ENCODE measurements at regions not wholly inside any gene's neighbourhood (a gene's known extent, or its start where the extent isn't known, plus 50 kb on each side); places are given as distances from the start of the nearest gene placed in this dataset.

DNA sequence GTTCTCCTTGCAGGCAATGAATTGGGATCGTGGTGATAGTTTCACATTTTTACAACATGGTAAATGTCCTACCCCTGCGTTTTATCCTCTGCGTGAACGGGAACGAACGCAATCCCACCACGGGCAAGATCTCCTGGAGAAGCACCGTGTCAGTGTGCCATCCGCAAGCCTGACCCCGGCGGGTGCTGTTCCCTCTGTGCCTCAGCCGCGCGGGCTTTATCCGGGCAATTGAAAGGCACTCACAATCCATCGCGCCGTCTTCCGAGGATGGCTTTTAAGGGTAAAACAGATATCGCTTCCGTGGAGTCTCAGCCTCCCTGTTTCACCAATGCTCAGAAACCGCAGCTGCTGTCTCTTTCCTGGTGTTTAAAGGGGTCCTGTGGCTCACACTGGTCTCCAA, 1387.5 kb downstream of the BRD1 start:
- TF ChIP-seq, protein P1, sequence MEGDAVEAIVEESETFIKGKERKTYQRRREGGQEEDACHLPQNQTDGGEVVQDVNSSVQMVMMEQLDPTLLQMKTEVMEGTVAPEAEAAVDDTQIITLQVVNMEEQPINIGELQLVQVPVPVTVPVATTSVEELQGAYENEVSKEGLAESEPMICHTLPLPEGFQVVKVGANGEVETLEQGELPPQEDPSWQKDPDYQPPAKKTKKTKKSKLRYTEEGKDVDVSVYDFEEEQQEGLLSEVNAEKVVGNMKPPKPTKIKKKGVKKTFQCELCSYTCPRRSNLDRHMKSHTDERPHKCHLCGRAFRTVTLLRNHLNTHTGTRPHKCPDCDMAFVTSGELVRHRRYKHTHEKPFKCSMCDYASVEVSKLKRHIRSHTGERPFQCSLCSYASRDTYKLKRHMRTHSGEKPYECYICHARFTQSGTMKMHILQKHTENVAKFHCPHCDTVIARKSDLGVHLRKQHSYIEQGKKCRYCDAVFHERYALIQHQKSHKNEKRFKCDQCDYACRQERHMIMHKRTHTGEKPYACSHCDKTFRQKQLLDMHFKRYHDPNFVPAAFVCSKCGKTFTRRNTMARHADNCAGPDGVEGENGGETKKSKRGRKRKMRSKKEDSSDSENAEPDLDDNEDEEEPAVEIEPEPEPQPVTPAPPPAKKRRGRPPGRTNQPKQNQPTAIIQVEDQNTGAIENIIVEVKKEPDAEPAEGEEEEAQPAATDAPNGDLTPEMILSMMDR (conservative IDR thresholded peaks at IDR 0.05; ENCODE audit: low read depth in 2 of 2): no peak
- no peak for TF ChIP-seq EZH2 (IDR thresholded peaks at IDR 0.05; ENCODE audit: low read depth, unreplicated experiment)

All from GM23338 (cell line).